ENCODE measurements at regions not wholly inside any gene's neighbourhood (a gene's known extent, or its start where the extent isn't known, plus 50 kb on each side); places are given as distances from the start of the nearest gene placed in this dataset.
"Not testable (repeated sequence)": the region's sequence is repeated elsewhere in the genome, so short reads cannot be mapped to it uniquely, and the experiment has no call there.

- not testable (repeated sequence) for H3K27ac ChIP-seq (ENCODE audit: low read depth in 2 of 2, low read length in 2 of 2); FAIRE-seq; H3K9me3 ChIP-seq (ENCODE audit: control insufficient read depth in 2 of 3, insufficient read depth in 1 of 3, low read length in 3 of 3); H3K27me3 ChIP-seq (ENCODE audit: control insufficient read depth, insufficient read depth, low read length); H3K9ac ChIP-seq (ENCODE audit: low read length in 3 of 3); H3K36me3 ChIP-seq (ENCODE audit: control insufficient read depth in 2 of 3, insufficient read depth in 3 of 3, low read length in 3 of 3); DNase-seq; H3K4me3 ChIP-seq (ENCODE audit: low read length in 3 of 3); H3K4me1 ChIP-seq (ENCODE audit: control insufficient read depth in 2 of 3, insufficient read depth in 2 of 3, low read depth in 1 of 3, low read length in 3 of 3)
- intact Hi-C loops (cut with DNase I): loop anchor here (2.0 kb wide), 1 partner anchor 21 kb away; no protein-coding TSS in a partner anchor
These were observed 407.6 kb downstream of the TUBA3C start for GRCh38 chr13:18773988-18774387.

GRCh38 chr13:18741696-18742095 is 439.9 kb downstream of the TUBA3C start:
- H3K9me3 ChIP-seq (ENCODE audit: control insufficient read depth in 2 of 3, insufficient read depth in 1 of 3, low read length in 3 of 3); DNase-seq; H3K27ac ChIP-seq (ENCODE audit: low read depth in 2 of 2, low read length in 2 of 2); H3K4me3 ChIP-seq (ENCODE audit: low read length in 3 of 3); H3K9ac ChIP-seq (ENCODE audit: low read length in 3 of 3); intact Hi-C loops (cut with DNase I); H3K27me3 ChIP-seq (ENCODE audit: control insufficient read depth, insufficient read depth, low read length); H3K4me1 ChIP-seq (ENCODE audit: control insufficient read depth in 2 of 3, insufficient read depth in 2 of 3, low read depth in 1 of 3, low read length in 3 of 3); FAIRE-seq; H3K36me3 ChIP-seq (ENCODE audit: control insufficient read depth in 2 of 3, insufficient read depth in 3 of 3, low read length in 3 of 3): not testable (repeated sequence)

- H3K9ac ChIP-seq (ENCODE audit: low read length in 3 of 3): no peak overlapping the region
- H3K27ac ChIP-seq (ENCODE audit: low read depth in 2 of 2, low read length in 2 of 2): no peak overlapping the region
- TF ChIP-seq CTCF (IDR thresholded peaks at IDR 0.05; ENCODE audit: borderline replicate concordance, extremely low read depth, insufficient read depth): no peak
- no peaks in the 10 kb centered on the region for H3K9me3 ChIP-seq (ENCODE audit: control insufficient read depth in 2 of 3, insufficient read depth in 1 of 3, low read length in 3 of 3)
- no peaks in the 10 kb centered on the region for H3K36me3 ChIP-seq (ENCODE audit: control insufficient read depth in 2 of 3, insufficient read depth in 3 of 3, low read length in 3 of 3)
- intact Hi-C loops (cut with DNase I): no loop called here
- H3K4me1 ChIP-seq (ENCODE audit: control insufficient read depth in 2 of 3, insufficient read depth in 2 of 3, low read depth in 1 of 3, low read length in 3 of 3): no peaks in the 10 kb centered on the region
- H3K27me3 ChIP-seq (ENCODE audit: control insufficient read depth, insufficient read depth, low read length): no peaks in the 10 kb centered on the region
- H3K4me3 ChIP-seq (ENCODE audit: low read length in 3 of 3): no peak overlapping the region
- FAIRE-seq: no peak
- no peak for DNase-seq
These were observed 442.3 kb downstream of the TUBA3C start for GRCh38 chr13:18739310-18739709.

GRCh38 chr13:18738086-18738485 is 443.5 kb downstream of the TUBA3C start:
- H3K27me3 ChIP-seq (ENCODE audit: control insufficient read depth, insufficient read depth, low read length); H3K27ac ChIP-seq (ENCODE audit: low read depth in 2 of 2, low read length in 2 of 2); H3K4me1 ChIP-seq (ENCODE audit: control insufficient read depth in 2 of 3, insufficient read depth in 2 of 3, low read depth in 1 of 3, low read length in 3 of 3); FAIRE-seq; H3K9me3 ChIP-seq (ENCODE audit: control insufficient read depth in 2 of 3, insufficient read depth in 1 of 3, low read length in 3 of 3); H3K9ac ChIP-seq (ENCODE audit: low read length in 3 of 3); DNase-seq; H3K36me3 ChIP-seq (ENCODE audit: control insufficient read depth in 2 of 3, insufficient read depth in 3 of 3, low read length in 3 of 3); intact Hi-C loops (cut with DNase I); H3K4me3 ChIP-seq (ENCODE audit: low read length in 3 of 3): not testable (repeated sequence)

GRCh38 chr13:18727138-18727537 is 454.5 kb downstream of the TUBA3C start:
- DNase-seq; FAIRE-seq; intact Hi-C loops (cut with DNase I): not testable (repeated sequence)

GRCh38 chr13:18726524-18726923 is 455.1 kb downstream of the TUBA3C start:
- H3K4me3 ChIP-seq (ENCODE audit: low read length in 3 of 3); FAIRE-seq; H3K36me3 ChIP-seq (ENCODE audit: control insufficient read depth in 2 of 3, insufficient read depth in 3 of 3, low read length in 3 of 3); H3K27me3 ChIP-seq (ENCODE audit: control insufficient read depth, insufficient read depth, low read length); H3K27ac ChIP-seq (ENCODE audit: low read depth in 2 of 2, low read length in 2 of 2); intact Hi-C loops (cut with DNase I); DNase-seq; H3K4me1 ChIP-seq (ENCODE audit: control insufficient read depth in 2 of 3, insufficient read depth in 2 of 3, low read depth in 1 of 3, low read length in 3 of 3); H3K9ac ChIP-seq (ENCODE audit: low read length in 3 of 3); H3K9me3 ChIP-seq (ENCODE audit: control insufficient read depth in 2 of 3, insufficient read depth in 1 of 3, low read length in 3 of 3): not testable (repeated sequence)

More at GRCh38 chr13:18727138-18727537, 454.5 kb downstream of the TUBA3C start:
- H3K27ac ChIP-seq (ENCODE audit: low read depth in 2 of 2, low read length in 2 of 2); H3K36me3 ChIP-seq (ENCODE audit: control insufficient read depth in 2 of 3, insufficient read depth in 3 of 3, low read length in 3 of 3); H3K9ac ChIP-seq (ENCODE audit: low read length in 3 of 3); H3K4me1 ChIP-seq (ENCODE audit: control insufficient read depth in 2 of 3, insufficient read depth in 2 of 3, low read depth in 1 of 3, low read length in 3 of 3); H3K27me3 ChIP-seq (ENCODE audit: control insufficient read depth, insufficient read depth, low read length); H3K9me3 ChIP-seq (ENCODE audit: control insufficient read depth in 2 of 3, insufficient read depth in 1 of 3, low read length in 3 of 3); H3K4me3 ChIP-seq (ENCODE audit: low read length in 3 of 3): not testable (repeated sequence)

GRCh38 chr13:18725242-18725822 is 456.3 kb downstream of the TUBA3C start:
- H3K27ac ChIP-seq (ENCODE audit: low read depth in 2 of 2, low read length in 2 of 2); H3K36me3 ChIP-seq (ENCODE audit: control insufficient read depth in 2 of 3, insufficient read depth in 3 of 3, low read length in 3 of 3); FAIRE-seq; H3K4me1 ChIP-seq (ENCODE audit: control insufficient read depth in 2 of 3, insufficient read depth in 2 of 3, low read depth in 1 of 3, low read length in 3 of 3); H3K4me3 ChIP-seq (ENCODE audit: low read length in 3 of 3); DNase-seq; H3K9ac ChIP-seq (ENCODE audit: low read length in 3 of 3); intact Hi-C loops (cut with DNase I); H3K27me3 ChIP-seq (ENCODE audit: control insufficient read depth, insufficient read depth, low read length); H3K9me3 ChIP-seq (ENCODE audit: control insufficient read depth in 2 of 3, insufficient read depth in 1 of 3, low read length in 3 of 3): not testable (repeated sequence)
